ENCODE measurements at regions not wholly inside any gene's neighbourhood (a gene's known extent, or its start where the extent isn't known, plus 50 kb on each side); places are given as distances from the start of the nearest gene placed in this dataset.
"Not testable (repeated sequence)": the region's sequence is repeated elsewhere in the genome, so short reads cannot be mapped to it uniquely, and the experiment has no call there.

DNA sequence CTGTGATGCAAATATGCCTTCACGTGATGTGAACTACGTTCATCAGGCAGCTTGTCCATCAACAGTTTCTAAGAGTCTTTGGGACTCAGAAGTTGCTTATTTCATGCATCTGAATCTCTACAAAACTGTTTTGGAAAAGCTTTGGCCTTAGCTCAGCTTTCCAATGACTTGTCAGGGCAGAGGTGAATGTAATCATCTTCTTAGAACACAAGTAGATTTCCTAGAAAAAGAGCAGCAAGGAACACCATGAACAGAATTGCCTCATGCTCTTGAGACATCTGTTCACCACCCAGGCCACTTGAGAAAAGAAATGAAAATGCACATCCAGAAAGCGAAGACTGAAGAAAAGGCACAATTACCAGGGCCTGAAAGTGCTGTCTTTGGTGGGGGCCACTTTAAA, 105.8 kb upstream of the PDHA1 start:
- Histone ChIP-seq H3K36me3 (ENCODE audit: insufficient read depth, low read length) (no peaks in the 10 kb centered on the region), H3K9ac (ENCODE audit: low read depth, low read length) (no peak overlapping the region), H3K27ac (ENCODE audit: low read depth, low read length) (no peak overlapping the region), H3K27me3 (ENCODE audit: insufficient read depth, low read length) (no peaks in the 10 kb centered on the region), H3K4me3 (ENCODE audit: low read length) (no peak overlapping the region), H3K9me3 (ENCODE audit: insufficient read depth, low read depth, low read length) (no peaks in the 10 kb centered on the region), H3K4me1 (ENCODE audit: insufficient read depth, low read length) (no peaks in the 10 kb centered on the region)
- WGBS, result 98% methylated on average over 3 of the region's 3 CpGs

GRCh38 chrX:19243431-19243830, 100.3 kb upstream of the PDHA1 start:
- H3K9me3 ChIP-seq (ENCODE audit: insufficient read depth, low read depth, low read length), result no peaks in the 10 kb centered on the region
- H3K27me3 ChIP-seq (ENCODE audit: insufficient read depth, low read length), result no peaks in the 10 kb centered on the region
- H3K4me1 ChIP-seq (ENCODE audit: insufficient read depth, low read length), result no peaks in the 10 kb centered on the region
- H3K4me3 ChIP-seq (ENCODE audit: low read length), result no peak overlapping the region
- no peak overlapping the region for H3K9ac ChIP-seq (ENCODE audit: low read depth, low read length)
- H3K36me3 ChIP-seq (ENCODE audit: insufficient read depth, low read length), result no peaks in the 10 kb centered on the region
- no peak overlapping the region for H3K27ac ChIP-seq (ENCODE audit: low read depth, low read length)
- 27% methylated on average over 1 of the region's 5 CpGs for WGBS

GRCh38 chrX:19244921-19245320, 98.8 kb upstream of the PDHA1 start:
- H3K4me1 ChIP-seq (ENCODE audit: insufficient read depth, low read length); H3K9me3 ChIP-seq (ENCODE audit: insufficient read depth, low read depth, low read length); H3K27ac ChIP-seq (ENCODE audit: low read depth, low read length); H3K27me3 ChIP-seq (ENCODE audit: insufficient read depth, low read length); H3K36me3 ChIP-seq (ENCODE audit: insufficient read depth, low read length); H3K9ac ChIP-seq (ENCODE audit: low read depth, low read length); H3K4me3 ChIP-seq (ENCODE audit: low read length): not testable (repeated sequence)
- WGBS, result 92% methylated on average over 5 of the region's 6 CpGs

GRCh38 chrX:19245711-19246269, 97.9 kb upstream of the PDHA1 start:
- Histone ChIP-seq H3K9me3 (ENCODE audit: insufficient read depth, low read depth, low read length) (no peaks in the 10 kb centered on the region), H3K4me1 (ENCODE audit: insufficient read depth, low read length) (no peaks in the 10 kb centered on the region), H3K9ac (ENCODE audit: low read depth, low read length) (no peak overlapping the region), H3K27ac (ENCODE audit: low read depth, low read length) (no peak overlapping the region), H3K4me3 (ENCODE audit: low read length) (no peak overlapping the region), H3K36me3 (ENCODE audit: insufficient read depth, low read length) (no peaks in the 10 kb centered on the region), H3K27me3 (ENCODE audit: insufficient read depth, low read length) (no peaks in the 10 kb centered on the region)
- WGBS, result 96% methylated on average over 3 of the region's 4 CpGs

GRCh38 chrX:19256986-19257385, 86.7 kb upstream of the PDHA1 start:
- Histone ChIP-seq H3K27ac (ENCODE audit: low read depth, low read length) (no peak overlapping the region), H3K27me3 (ENCODE audit: insufficient read depth, low read length) (no peaks in the 10 kb centered on the region), H3K36me3 (ENCODE audit: insufficient read depth, low read length) (no peaks in the 10 kb centered on the region), H3K4me1 (ENCODE audit: insufficient read depth, low read length) (no peaks in the 10 kb centered on the region), H3K4me3 (ENCODE audit: low read length) (no peak overlapping the region), H3K9me3 (ENCODE audit: insufficient read depth, low read depth, low read length) (no peaks in the 10 kb centered on the region), H3K9ac (ENCODE audit: low read depth, low read length) (no peak overlapping the region)
- 84% methylated on average over 8 of the region's 8 CpGs for WGBS

DNA sequence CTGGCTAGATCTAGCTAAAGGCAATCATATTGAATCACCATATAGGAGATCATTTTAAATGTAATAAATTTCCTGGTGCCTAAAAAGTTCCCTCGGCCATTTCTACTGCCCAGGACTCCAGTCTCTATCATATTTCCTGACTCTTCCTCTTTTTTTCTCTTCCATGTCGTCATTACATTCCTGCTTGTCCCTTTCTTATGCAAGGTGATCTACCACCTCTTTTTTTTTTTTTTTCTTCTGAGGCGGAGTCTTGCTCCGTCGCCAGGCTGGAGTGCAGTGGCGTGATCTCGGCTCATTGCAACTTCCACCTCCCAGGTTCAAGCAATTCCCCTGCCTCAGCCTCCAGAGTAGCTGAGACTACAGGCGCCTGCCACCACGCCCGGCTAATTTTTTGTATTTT, 82.7 kb upstream of the PDHA1 start:
- not testable (repeated sequence) for H3K9ac ChIP-seq (ENCODE audit: low read depth, low read length); H3K9me3 ChIP-seq (ENCODE audit: insufficient read depth, low read depth, low read length); H3K36me3 ChIP-seq (ENCODE audit: insufficient read depth, low read length); H3K27me3 ChIP-seq (ENCODE audit: insufficient read depth, low read length); H3K4me1 ChIP-seq (ENCODE audit: insufficient read depth, low read length); H3K4me3 ChIP-seq (ENCODE audit: low read length); H3K27ac ChIP-seq (ENCODE audit: low read depth, low read length)
- WGBS, result 38% methylated on average over 7 of the region's 10 CpGs

DNA sequence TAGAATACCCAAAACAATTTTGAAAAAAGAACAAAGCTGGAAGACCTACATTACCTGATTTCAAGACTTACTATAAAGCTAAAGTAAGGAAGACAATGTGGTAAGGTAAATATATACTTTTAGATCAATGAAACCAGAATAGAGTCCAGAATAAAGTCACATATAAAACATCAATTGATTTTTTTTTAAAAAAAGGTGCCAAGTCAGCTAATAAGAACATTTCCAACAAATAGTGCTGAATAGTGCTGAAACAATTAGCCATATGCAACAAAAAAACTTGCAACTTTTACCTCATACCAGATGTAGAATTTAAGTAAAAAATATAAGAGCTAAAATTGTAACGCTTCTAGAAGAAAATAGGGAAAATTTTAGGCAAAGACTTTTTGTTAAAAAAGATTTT, 73.0 kb upstream of the PDHA1 start:
- no CpG with 5 or more reads among the region's 1 CpG for WGBS
- Histone ChIP-seq H3K27me3 (ENCODE audit: insufficient read depth, low read length) (no peaks in the 10 kb centered on the region), H3K9me3 (ENCODE audit: insufficient read depth, low read depth, low read length) (no peaks in the 10 kb centered on the region), H3K27ac (ENCODE audit: low read depth, low read length) (no peak overlapping the region), H3K4me1 (ENCODE audit: insufficient read depth, low read length) (no peaks in the 10 kb centered on the region), H3K36me3 (ENCODE audit: insufficient read depth, low read length) (no peaks in the 10 kb centered on the region), H3K9ac (ENCODE audit: low read depth, low read length) (no peak overlapping the region), H3K4me3 (ENCODE audit: low read length) (no peak overlapping the region)

DNA sequence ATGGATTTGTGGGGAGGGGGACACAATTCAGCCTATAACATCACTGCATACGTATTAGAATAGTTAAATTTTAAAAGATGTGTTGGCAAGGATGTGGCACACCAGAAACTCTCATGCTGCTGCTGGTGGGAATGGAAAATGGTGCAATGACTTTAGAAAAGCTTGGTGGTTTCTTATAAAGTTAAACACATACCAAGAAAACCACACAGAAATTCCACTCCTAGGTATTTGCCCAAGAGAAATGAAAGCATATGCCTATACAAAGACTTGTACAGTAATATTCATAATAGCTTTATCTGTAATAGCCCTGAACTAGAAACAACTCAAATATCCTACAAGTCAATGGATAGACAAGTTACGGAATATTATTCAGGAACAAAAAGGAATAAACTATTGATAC, 71.3 kb upstream of the PDHA1 start:
- no peaks in the 10 kb centered on the region for H3K36me3 ChIP-seq (ENCODE audit: insufficient read depth, low read length)
- no peaks in the 10 kb centered on the region for H3K4me1 ChIP-seq (ENCODE audit: insufficient read depth, low read length)
- H3K27me3 ChIP-seq (ENCODE audit: insufficient read depth, low read length), result no peaks in the 10 kb centered on the region
- no peak overlapping the region for H3K27ac ChIP-seq (ENCODE audit: low read depth, low read length)
- no CpG with 5 or more reads among the region's 2 CpGs for WGBS
- no peak overlapping the region for H3K4me3 ChIP-seq (ENCODE audit: low read length)
- no peak overlapping the region for H3K9ac ChIP-seq (ENCODE audit: low read depth, low read length)
- no peaks in the 10 kb centered on the region for H3K9me3 ChIP-seq (ENCODE audit: insufficient read depth, low read depth, low read length)

- no peak overlapping the region for H3K27ac ChIP-seq (ENCODE audit: low read depth, low read length)
- no peaks in the 10 kb centered on the region for H3K36me3 ChIP-seq (ENCODE audit: insufficient read depth, low read length)
- H3K4me1 ChIP-seq (ENCODE audit: insufficient read depth, low read length), result no peaks in the 10 kb centered on the region
- H3K9me3 ChIP-seq (ENCODE audit: insufficient read depth, low read depth, low read length), result no peaks in the 10 kb centered on the region
- H3K4me3 ChIP-seq (ENCODE audit: low read length), result no peak overlapping the region
- no CpG with 5 or more reads among the region's 1 CpG for whole genome bisulfite sequencing
- no peak overlapping the region for H3K9ac ChIP-seq (ENCODE audit: low read depth, low read length)
- H3K27me3 ChIP-seq (ENCODE audit: insufficient read depth, low read length), result no peaks in the 10 kb centered on the region
These were observed 63.1 kb upstream of the PDHA1 start for GRCh38 chrX:19280636-19281035.

DNA sequence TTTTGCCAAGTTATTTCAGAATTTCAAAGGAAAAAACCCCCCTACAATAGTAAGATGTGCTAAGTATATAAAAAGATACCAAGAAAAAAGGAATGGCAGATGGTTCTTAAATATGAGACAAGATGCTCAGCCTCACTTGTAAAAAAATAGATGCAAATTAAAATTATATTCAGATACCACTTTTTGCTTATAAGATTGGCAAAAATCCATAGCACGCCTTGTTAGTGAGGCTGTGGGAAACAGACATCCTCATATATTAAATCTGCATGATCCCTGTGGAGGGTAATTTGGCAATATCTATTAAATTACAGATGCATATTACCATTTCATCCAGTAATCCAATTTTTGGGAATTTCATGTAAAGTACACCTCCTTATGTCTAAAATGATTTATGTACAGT, 62.5 kb upstream of the PDHA1 start:
- WGBS, result no CpG with 5 or more reads among the region's 1 CpG
- Histone ChIP-seq H3K36me3 (ENCODE audit: insufficient read depth, low read length) (no peaks in the 10 kb centered on the region), H3K27me3 (ENCODE audit: insufficient read depth, low read length) (no peaks in the 10 kb centered on the region), H3K9ac (ENCODE audit: low read depth, low read length) (no peak overlapping the region), H3K9me3 (ENCODE audit: insufficient read depth, low read depth, low read length) (no peaks in the 10 kb centered on the region), H3K27ac (ENCODE audit: low read depth, low read length) (no peak overlapping the region), H3K4me1 (ENCODE audit: insufficient read depth, low read length) (no peaks in the 10 kb centered on the region), H3K4me3 (ENCODE audit: low read length) (no peak overlapping the region)

- H3K9me3 ChIP-seq (ENCODE audit: insufficient read depth, low read depth, low read length), result no peaks in the 10 kb centered on the region
- H3K27ac ChIP-seq (ENCODE audit: low read depth, low read length), result no peak overlapping the region
- no peaks in the 10 kb centered on the region for H3K27me3 ChIP-seq (ENCODE audit: insufficient read depth, low read length)
- no peak overlapping the region for H3K9ac ChIP-seq (ENCODE audit: low read depth, low read length)
- H3K4me3 ChIP-seq (ENCODE audit: low read length), result no peak overlapping the region
- H3K36me3 ChIP-seq (ENCODE audit: insufficient read depth, low read length), result no peaks in the 10 kb centered on the region
- H3K4me1 ChIP-seq (ENCODE audit: insufficient read depth, low read length), result no peaks in the 10 kb centered on the region
- WGBS, result 92% methylated on average over 3 of the region's 6 CpGs
These were observed 60.0 kb upstream of the PDHA1 start for GRCh38 chrX:19283597-19284339.

GRCh38 chrX:19285857-19286256, 57.9 kb upstream of the PDHA1 start:
- Histone ChIP-seq H3K9me3 (ENCODE audit: insufficient read depth, low read depth, low read length) (no peaks in the 10 kb centered on the region), H3K4me1 (ENCODE audit: insufficient read depth, low read length) (no peaks in the 10 kb centered on the region), H3K4me3 (ENCODE audit: low read length) (no peak overlapping the region), H3K27me3 (ENCODE audit: insufficient read depth, low read length) (no peaks in the 10 kb centered on the region), H3K9ac (ENCODE audit: low read depth, low read length) (no peak overlapping the region), H3K27ac (ENCODE audit: low read depth, low read length) (no peak overlapping the region), H3K36me3 (ENCODE audit: insufficient read depth, low read length) (no peaks in the 10 kb centered on the region)

Measured in HUES64 (cell line).